Right lobe of liver (tissue), 6 donors: ENCODE measurements at regions not wholly inside any gene's neighbourhood (a gene's known extent, or its start where the extent isn't known, plus 50 kb on each side); places are given as distances from the start of the nearest gene placed in this dataset.

Experiments used
- ATAC-seq, 4 donors: fragments of 200-7000 bp; cut with Tn5 transposase; one replicate each; pipeline ENCODE4 v1.9.1; 2020; ENCODE audit warnings: mild to moderate bottlenecking in 4 of 4, moderate library complexity in 4 of 4
- DNase-seq, 3 donors: peaks; one replicate each; pipeline ENCODE4 v3.0.0-alpha.2; 2020
- H3K27ac ChIP-seq, 3 donors: fragments of 200-600 bp; one replicate each; pipeline ENCODE4 v1.8.0; 2022
- H3K27me3 ChIP-seq, 2 donors: fragments of 200-600 bp; one replicate each; pipeline ENCODE4 v1.8.0; 2022
- H3K36me3 ChIP-seq, 4 donors: fragments of 200-600 bp; sonication (generic) in 1 of 4; one replicate each; pipeline versions ENCODE4 v1.5.1 to v1.8.0; 2017 to 2022; ENCODE audit warnings: control low read depth in 1 of 4
- H3K4me1 ChIP-seq, 4 donors: fragments of 200-600 bp; sonication (generic) in 1 of 4; one replicate each; pipeline versions ENCODE4 v1.5.1 to v1.8.0; 2017 to 2022; ENCODE audit warnings: control low read depth in 1 of 4
- H3K4me3 ChIP-seq, 3 donors: fragments of 200-600 bp; one replicate each; pipeline ENCODE4 v1.8.0; 2022
- H3K9me3 ChIP-seq, 4 donors: fragments of 200-600 bp; sonication (generic) in 1 of 4; one replicate each; pipeline versions ENCODE4 v1.5.1 to v1.8.0; 2017 to 2022; ENCODE audit warnings: control low read depth in 1 of 4
- CTCF ChIP-seq, 4 donors: fragments of 200-600 bp in 3 of 4; fragments of 450-650 bp in 1 of 4; IDR thresholded peaks; one replicate each; pipeline versions ENCODE4 v1.5.1 to v1.8.0; 2016 to 2022; ENCODE audit warnings: antibody characterized with exemption in 4 of 4, mild to moderate bottlenecking in 2 of 4
- POLR2A ChIP-seq: fragments of 450-650 bp; IDR thresholded peaks from one replicate; pipeline ENCODE4 v1.6.1; 2017; ENCODE audit warnings: antibody characterized with exemption, mild to moderate bottlenecking
- WGBS: methylation state at CpG from one replicate; pipeline ENCODE4 v1.1.6; 2018; ENCODE audit warnings: low coverage, low lambda C conversion rate; ENCODE audit not compliant: insufficient coverage; ENCODE audit errors: missing lambda C conversion rate; 5-methylcytosine and 5-hydroxymethylcytosine counted together
- intact Hi-C, 2 donors: fragments of 100-400 bp; cut with DNase I; formaldehyde crosslinking; loops; one replicate each; pipeline versions ENCODE4 v1.11.2 to v1.14.1; 2022
- donor health status: DM: no; HTN: yes; CAD: no.
- donor health status: DM: no; HTN: no; CAD: no.
- donor health status: DM: no; HTN: no; CAD: no.
- donor health status: DM: no; HTN: yes; CAD: no.
- donor health status: DM: no; HTN: yes; CAD: no.

GRCh38 chr6:85372188-85372914, 77.5 kb upstream of the NT5E start:
- TF ChIP-seq POLR2A, result no peak
- TF ChIP-seq CTCF (IDR thresholded peaks at IDR 0.05), result peak; percentile 24 to 49 (median 41)
- WGBS, result 63% methylated on average over 9 of the region's 9 CpGs
- Histone ChIP-seq H3K4me1 (no peaks in the 10 kb centered on the region), H3K27ac (no peak overlapping the region), H3K9me3 (no peaks in the 10 kb centered on the region), H3K27me3 (no peaks in the 10 kb centered on the region), H3K36me3 (no peaks in the 10 kb centered on the region), H3K4me3 (no peak overlapping the region)
- no peak for DNase-seq
- ATAC-seq, result peak; percentile 75 to 82 (median 80)
- intact Hi-C loops, result no loop called here

- no peak overlapping the region for H3K27ac ChIP-seq
- no peaks in the 10 kb centered on the region for H3K27me3 ChIP-seq
- DNase-seq (no peak), ATAC-seq (no peak)
- no peaks in the 10 kb centered on the region for H3K36me3 ChIP-seq
- H3K9me3 ChIP-seq, result no peaks in the 10 kb centered on the region
- no peak overlapping the region for H3K4me3 ChIP-seq
- no peak for TF ChIP-seq CTCF (IDR thresholded peaks at IDR 0.05)
- TF ChIP-seq POLR2A, result no peak
- intact Hi-C loops, result no loop called here
- 54% methylated on average over 5 of the region's 5 CpGs for WGBS
- H3K4me1 ChIP-seq, result no peaks in the 10 kb centered on the region
Measured at GRCh38 chr6:85368631-85369030, 81.3 kb upstream of the NT5E start.

- no peak for TF ChIP-seq POLR2A
- TF ChIP-seq CTCF (IDR thresholded peaks at IDR 0.05), result no peak
- Histone ChIP-seq H3K9me3 (no peaks in the 10 kb centered on the region), H3K4me1 (peaks cover 0 to 7% (median 0%) of the 10 kb centered on the region in 4 donors), H3K4me3 (no peak overlapping the region), H3K27ac (no peak overlapping the region), H3K27me3 (no peaks in the 10 kb centered on the region), H3K36me3 (no peaks in the 10 kb centered on the region)
- 51% methylated on average over 2 of the region's 2 CpGs for WGBS
- intact Hi-C loops, result no loop called here
- ATAC-seq (no peak), DNase-seq (no peak)
Measured at GRCh38 chr6:85364344-85364743, 85.5 kb upstream of the NT5E start.

GRCh38 chr6:85363870-85364269, 86.0 kb upstream of the NT5E start:
- intact Hi-C loops, result no loop called here
- H3K36me3 ChIP-seq, result no peaks in the 10 kb centered on the region
- no peaks in the 10 kb centered on the region for H3K9me3 ChIP-seq
- TF ChIP-seq POLR2A (no peak), CTCF (IDR thresholded peaks at IDR 0.05) (no peak)
- ATAC-seq (no peak), DNase-seq (no peak)
- H3K27ac ChIP-seq, result no peak overlapping the region
- 97% methylated on average over 2 of the region's 2 CpGs for WGBS
- peaks cover 0 to 7% (median 0%) of the 10 kb centered on the region in 4 donors for H3K4me1 ChIP-seq
- H3K4me3 ChIP-seq, result no peak overlapping the region
- no peaks in the 10 kb centered on the region for H3K27me3 ChIP-seq
